ENCODE measurements at regions not wholly inside any gene's neighbourhood (a gene's known extent, or its start where the extent isn't known, plus 50 kb on each side); places are given as distances from the start of the nearest gene placed in this dataset.

- H3K4me3 ChIP-seq (ENCODE audit: low read depth, low read length), result no peak overlapping the region
- TF ChIP-seq CTCF (IDR thresholded peaks at IDR 0.05; ENCODE audit: low read depth, low read length, missing control alignments), result no peak
- DNase-seq (ENCODE audit: low read depth), result no peak
- in situ Hi-C loops (cut with HindIII; ENCODE audit: low sequenced_read_pairs), result no loop called here
These were observed 552.3 kb upstream of the JARID2 start for GRCh38 chr6:14693301-14694192.

DNA sequence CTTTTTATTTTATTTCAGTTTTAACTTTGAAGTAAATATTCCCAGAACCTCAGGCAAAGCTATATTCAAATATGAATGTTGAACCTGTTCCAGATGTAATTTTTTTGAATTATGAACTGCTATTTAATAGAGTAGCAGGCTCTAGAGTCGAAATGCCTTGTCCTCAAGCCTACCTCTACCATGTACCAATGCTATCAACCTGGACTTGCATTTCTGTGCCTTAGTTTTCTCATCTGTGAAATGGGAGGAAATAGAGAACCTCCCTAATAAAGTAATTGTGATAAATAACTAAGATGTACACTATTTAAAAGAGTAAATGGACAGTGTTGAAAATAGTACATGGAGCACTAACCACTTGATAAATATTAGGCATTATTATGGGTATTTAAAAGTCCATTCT, 551.6 kb upstream of the JARID2 start:
- no peak overlapping the region for H3K4me3 ChIP-seq (ENCODE audit: low read depth, low read length)
- in situ Hi-C loops (cut with HindIII; ENCODE audit: low sequenced_read_pairs), result no loop called here
- TF ChIP-seq CTCF (IDR thresholded peaks at IDR 0.05; ENCODE audit: low read depth, low read length, missing control alignments), result no peak
- no peak for DNase-seq (ENCODE audit: low read depth)

- TF ChIP-seq CTCF (IDR thresholded peaks at IDR 0.05; ENCODE audit: low read depth, low read length, missing control alignments), result no peak
- in situ Hi-C loops (cut with HindIII; ENCODE audit: low sequenced_read_pairs), result no loop called here
- H3K4me3 ChIP-seq (ENCODE audit: low read depth, low read length), result no peak overlapping the region
- no peak for DNase-seq (ENCODE audit: low read depth)
These were observed 550.3 kb upstream of the JARID2 start for GRCh38 chr6:14695579-14695978.

- no peak for TF ChIP-seq CTCF (IDR thresholded peaks at IDR 0.05; ENCODE audit: low read depth, low read length, missing control alignments)
- in situ Hi-C loops (cut with HindIII; ENCODE audit: low sequenced_read_pairs), result no loop called here
These were observed 549.5 kb upstream of the JARID2 start for GRCh38 chr6:14696367-14696766.

DNA sequence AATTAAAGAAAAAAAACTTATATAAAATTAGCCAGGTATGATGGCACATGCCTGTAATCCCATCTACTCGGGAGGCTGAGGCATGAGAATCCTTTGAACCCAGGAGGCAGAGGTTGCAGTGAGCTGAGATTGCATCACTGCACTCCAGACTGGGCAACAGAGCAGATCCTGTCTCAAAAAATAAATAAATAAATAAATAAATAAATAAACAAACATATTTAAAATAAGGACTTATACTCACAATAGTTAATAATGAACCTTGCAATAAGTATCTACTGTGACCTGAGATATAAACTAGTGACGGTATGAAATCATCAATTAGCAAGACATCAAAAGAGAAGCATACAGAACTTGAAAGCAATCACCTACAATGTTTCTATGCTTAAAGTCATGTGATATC, 548.4 kb upstream of the JARID2 start:
- in situ Hi-C loops (cut with HindIII; ENCODE audit: low sequenced_read_pairs), result no loop called here
- TF ChIP-seq CTCF (IDR thresholded peaks at IDR 0.05; ENCODE audit: low read depth, low read length, missing control alignments), result no peak
- H3K4me3 ChIP-seq (ENCODE audit: low read depth, low read length), result no peak overlapping the region
- no peak for DNase-seq (ENCODE audit: low read depth)

More at GRCh38 chr6:14696367-14696766, 549.5 kb upstream of the JARID2 start:
- no peak overlapping the region for H3K4me3 ChIP-seq (ENCODE audit: low read depth, low read length)
- DNase-seq (ENCODE audit: low read depth), result no peak

DNA sequence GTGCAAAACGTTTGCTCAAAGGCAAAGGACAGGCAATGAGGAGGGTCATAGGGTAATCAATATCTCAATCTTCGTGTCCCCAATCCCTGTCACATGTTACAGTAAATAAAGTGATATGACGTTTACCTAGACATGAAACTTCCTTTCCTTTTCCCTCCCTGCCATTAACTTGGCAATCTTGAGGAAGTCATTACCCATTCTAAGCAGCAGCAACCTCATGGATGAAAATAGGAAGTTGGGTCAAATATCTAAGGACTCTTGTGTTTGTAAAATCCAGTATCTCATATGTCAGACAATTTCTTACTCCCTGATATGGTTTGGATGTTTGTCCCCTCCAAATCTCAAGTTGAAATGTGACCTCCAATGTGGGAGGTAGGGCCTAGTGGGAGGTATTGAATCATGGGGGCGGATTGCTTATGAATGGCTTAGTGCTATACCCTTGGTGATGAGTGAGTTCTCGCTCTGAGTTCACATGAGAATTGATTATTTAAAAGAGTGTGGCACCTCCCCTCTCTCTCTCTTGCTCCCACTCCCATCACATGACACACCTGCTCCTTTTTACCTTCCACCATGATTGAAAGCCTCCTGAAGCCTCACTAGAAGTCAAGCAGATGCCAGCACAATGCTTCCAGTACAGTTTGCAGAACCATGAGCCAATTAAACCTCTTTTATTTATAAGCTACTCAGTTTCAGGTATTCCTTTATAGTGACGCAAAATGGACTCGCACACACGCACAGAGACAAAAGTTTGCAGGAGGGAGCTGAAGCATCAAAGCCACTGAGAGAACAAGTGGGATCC, 545.9 kb upstream of the JARID2 start:
- in situ Hi-C loops (cut with HindIII; ENCODE audit: low sequenced_read_pairs), result no loop called here
- TF ChIP-seq CTCF (IDR thresholded peaks at IDR 0.05; ENCODE audit: low read depth, low read length, missing control alignments), result no peak
- H3K4me3 ChIP-seq (ENCODE audit: low read depth, low read length), result no peak overlapping the region
- no peak for DNase-seq (ENCODE audit: low read depth)

Data from astrocyte of the cerebellum (primary cell).